Activated T-helper 17 cell treated with anti-CD3 and anti-CD28 coated beads, Interleukin-2, amount 50 U/mL, for 72 hours (primary cell): ENCODE measurements at regions not wholly inside any gene's neighbourhood (a gene's known extent, or its start where the extent isn't known, plus 50 kb on each side); places are given as distances from the start of the nearest gene placed in this dataset.

Experiments used
- ATAC-seq: fragments of 150-1000 bp; cut with Tn5 transposase; replicated peaks from 2 replicates; pipeline ENCODE4 v1.10.0; 2021; ENCODE audit warnings: mild to moderate bottlenecking, moderate library complexity
- H3K27ac Mint-ChIP-seq: one replicate; pipeline ENCODE4 v1.8.0; 2022; ENCODE audit warnings: mixed read lengths
- H3K27me3 Mint-ChIP-seq: one replicate; pipeline ENCODE4 v1.8.0; 2022; ENCODE audit warnings: mixed read lengths
- H3K36me3 Mint-ChIP-seq: one replicate; pipeline ENCODE4 v1.8.0; 2022; ENCODE audit warnings: low read depth, mild to moderate bottlenecking, mixed read lengths
- H3K4me1 Mint-ChIP-seq: one replicate; pipeline ENCODE4 v1.8.0; 2022; ENCODE audit warnings: mixed read lengths
- H3K4me3 Mint-ChIP-seq: one replicate; pipeline ENCODE4 v1.8.0; 2022; ENCODE audit warnings: mild to moderate bottlenecking, mixed read lengths
- H3K9me3 Mint-ChIP-seq: one replicate; pipeline ENCODE4 v1.8.0; 2022; ENCODE audit warnings: mixed read lengths

DNA sequence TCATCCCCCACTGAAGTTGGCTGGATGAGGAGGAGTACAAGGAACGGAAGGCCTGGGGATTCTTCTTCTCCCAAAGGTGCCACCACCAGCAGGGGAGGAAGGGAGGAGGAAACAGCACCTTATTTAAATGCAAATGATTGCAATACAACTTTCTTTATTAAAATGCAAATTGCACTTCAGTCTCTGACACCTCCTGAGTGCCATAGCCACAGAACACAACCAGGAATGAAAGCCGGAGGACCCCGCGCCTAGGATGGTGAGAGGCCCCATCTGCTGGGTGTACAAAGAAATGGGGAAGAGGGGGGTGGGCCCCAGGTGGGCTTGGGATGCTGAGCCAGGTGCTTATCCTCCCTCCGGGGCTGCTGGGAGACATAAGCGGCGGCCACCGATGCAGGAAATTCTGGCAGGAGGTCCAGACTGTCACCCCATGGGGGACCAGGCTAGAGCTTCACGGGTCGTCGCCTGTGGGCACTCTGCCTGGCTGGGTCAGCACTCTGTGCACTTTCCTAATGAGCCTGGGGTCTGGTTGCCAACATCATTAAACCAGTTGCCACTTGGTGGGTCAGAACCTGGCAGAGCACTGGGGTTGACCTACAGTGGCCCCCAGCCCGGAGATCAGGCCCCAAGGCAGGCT is 154.2 kb upstream of the MLN start:
- no peaks in the 10 kb centered on the region for H3K36me3 Mint-ChIP-seq
- no peaks in the 10 kb centered on the region for H3K9me3 Mint-ChIP-seq
- H3K27ac Mint-ChIP-seq: no peak overlapping the region
- no peak for ATAC-seq
- peaks cover 12% of the 10 kb centered on the region for H3K27me3 Mint-ChIP-seq
- peaks cover 6% of the 10 kb centered on the region for H3K4me1 Mint-ChIP-seq
- H3K4me3 Mint-ChIP-seq: no peak overlapping the region

DNA sequence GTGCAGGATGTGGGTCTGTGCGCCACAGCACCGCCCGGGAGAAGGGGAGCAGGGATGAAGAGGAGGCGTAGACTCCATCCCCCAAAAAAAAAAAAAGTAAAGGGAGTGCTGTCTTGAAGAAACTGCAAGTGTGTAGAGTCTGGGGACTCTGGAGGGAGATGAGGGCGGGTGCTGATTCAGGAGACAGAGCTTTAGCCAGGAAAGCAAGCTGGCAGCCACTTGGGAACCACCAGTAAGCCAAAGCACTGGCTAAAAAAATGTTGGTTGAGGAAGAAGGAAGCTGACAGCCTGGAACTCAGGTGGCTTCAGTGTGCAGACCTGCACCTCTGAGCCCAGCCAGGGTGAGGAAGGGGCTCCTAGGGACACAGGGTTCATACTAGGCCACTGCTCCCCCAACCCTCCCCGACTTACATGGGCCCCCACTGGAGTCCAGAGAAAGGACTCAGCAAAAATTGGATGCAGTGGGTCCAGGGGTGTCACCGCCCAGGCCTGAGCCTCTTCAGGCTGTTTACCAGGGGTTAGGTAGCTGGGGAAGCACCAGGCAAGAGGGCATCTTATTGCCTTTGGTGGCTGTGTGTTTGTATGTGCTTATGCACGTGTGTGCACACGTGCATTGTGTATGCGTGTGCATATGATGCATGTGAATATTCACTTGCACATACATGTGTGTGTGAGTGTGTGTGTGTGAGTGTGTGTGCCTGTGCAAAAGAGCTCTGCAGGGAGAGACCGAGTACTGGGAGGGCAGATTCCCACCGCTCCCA is 153.5 kb upstream of the MLN start:
- Mint-ChIP-seq H3K36me3 (no peaks in the 10 kb centered on the region), H3K4me1 (peaks cover 6% of the 10 kb centered on the region), H3K27me3 (peaks cover 10% of the 10 kb centered on the region), H3K27ac (no peak overlapping the region), H3K4me3 (no peak overlapping the region), H3K9me3 (no peaks in the 10 kb centered on the region)
- ATAC-seq: no peak

DNA sequence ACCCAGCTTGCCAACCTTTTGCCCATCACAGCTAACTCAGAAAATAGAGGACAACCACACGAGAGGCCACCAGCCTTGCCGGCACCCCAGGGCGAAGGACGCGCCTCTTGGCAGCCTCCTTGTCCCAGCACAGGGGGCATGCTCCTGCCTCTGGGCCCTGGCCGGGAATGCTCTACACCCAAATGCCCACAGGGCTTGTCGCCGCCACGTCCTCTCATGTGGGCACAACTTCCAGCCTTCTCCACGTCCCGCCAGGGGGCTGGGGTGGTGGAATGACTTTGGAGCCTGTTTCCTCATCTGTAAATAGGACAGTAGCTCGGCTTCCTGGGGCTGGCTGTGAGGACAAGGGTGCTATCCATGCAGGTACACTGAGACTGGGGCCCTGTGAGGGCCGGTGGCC is 152.4 kb upstream of the MLN start:
- no peak for ATAC-seq
- H3K27me3 Mint-ChIP-seq: peaks cover 10% of the 10 kb centered on the region
- no peak overlapping the region for H3K27ac Mint-ChIP-seq
- H3K9me3 Mint-ChIP-seq: no peaks in the 10 kb centered on the region
- H3K4me1 Mint-ChIP-seq: peaks cover 6% of the 10 kb centered on the region
- no peaks in the 10 kb centered on the region for H3K36me3 Mint-ChIP-seq
- no peak overlapping the region for H3K4me3 Mint-ChIP-seq

DNA sequence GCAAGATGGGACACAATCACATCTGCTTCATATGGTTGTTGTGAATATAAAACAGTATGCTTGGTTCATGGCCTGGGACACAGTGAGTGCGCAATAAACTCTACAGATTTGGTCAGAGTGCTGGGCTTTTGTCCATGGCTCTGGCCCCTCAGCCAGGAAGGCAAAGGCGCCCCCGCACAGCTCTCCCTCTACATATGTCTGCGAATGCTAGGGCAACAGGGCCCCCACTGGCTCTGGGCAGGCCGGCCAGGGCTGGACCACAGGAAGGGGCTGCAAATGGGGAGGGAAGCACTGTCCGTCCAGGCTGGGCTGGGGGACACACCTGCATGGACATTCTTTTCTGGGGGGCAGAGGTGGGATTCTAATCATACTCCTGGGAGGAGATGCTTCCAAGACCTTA is 151.8 kb upstream of the MLN start:
- no peak for ATAC-seq
- Mint-ChIP-seq H3K27ac (no peak overlapping the region), H3K4me3 (no peak overlapping the region), H3K4me1 (peaks cover 6% of the 10 kb centered on the region), H3K9me3 (no peaks in the 10 kb centered on the region), H3K27me3 (peaks cover 10% of the 10 kb centered on the region), H3K36me3 (no peaks in the 10 kb centered on the region)

DNA sequence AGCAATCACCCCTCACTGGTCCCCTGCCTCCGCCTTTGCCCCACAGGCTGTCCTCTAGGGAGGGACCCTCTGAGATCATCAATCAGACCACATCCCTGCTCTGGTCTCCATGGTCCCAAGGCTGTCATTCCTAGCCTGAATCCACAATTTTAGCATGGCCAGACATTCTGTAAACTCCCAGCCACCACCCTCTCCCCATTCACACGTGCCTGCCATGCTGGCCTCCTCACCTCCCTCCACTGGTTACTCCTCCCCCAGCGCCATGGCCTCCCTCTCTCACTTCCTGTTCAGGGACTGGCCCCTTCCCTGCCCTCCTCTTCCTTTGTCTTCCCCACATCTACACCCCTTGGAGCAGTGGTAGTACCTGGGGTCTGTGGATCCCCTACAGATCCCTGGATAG is 150.7 kb upstream of the MLN start:
- Mint-ChIP-seq H3K27ac (no peak overlapping the region), H3K27me3 (peaks cover 10% of the 10 kb centered on the region), H3K9me3 (no peaks in the 10 kb centered on the region), H3K4me3 (no peak overlapping the region), H3K36me3 (no peaks in the 10 kb centered on the region), H3K4me1 (peaks cover 6% of the 10 kb centered on the region)
- ATAC-seq: no peak

DNA sequence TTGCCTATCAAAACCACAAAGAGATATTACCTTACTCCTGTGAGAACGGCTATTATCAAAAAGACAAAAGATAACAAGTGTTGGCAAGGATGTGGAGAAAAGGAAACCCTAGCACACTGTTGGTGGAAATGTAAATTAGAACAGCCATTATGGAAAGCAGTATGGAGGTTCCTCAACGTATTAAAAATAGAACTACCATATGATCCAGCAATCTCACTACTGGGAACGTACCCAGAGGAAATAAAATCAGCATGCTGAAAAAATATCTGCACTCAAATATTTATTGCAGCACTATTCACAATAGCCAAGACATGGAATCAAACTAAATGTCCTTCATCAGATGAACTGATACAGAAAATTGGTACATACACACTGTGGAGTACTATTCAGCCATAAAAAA is 149.4 kb upstream of the MLN start:
- peaks cover 6% of the 10 kb centered on the region for H3K4me1 Mint-ChIP-seq
- H3K27me3 Mint-ChIP-seq: peaks cover 10% of the 10 kb centered on the region
- no peak overlapping the region for H3K27ac Mint-ChIP-seq
- no peaks in the 10 kb centered on the region for H3K9me3 Mint-ChIP-seq
- no peak overlapping the region for H3K4me3 Mint-ChIP-seq
- no peaks in the 10 kb centered on the region for H3K36me3 Mint-ChIP-seq
- ATAC-seq: no peak

DNA sequence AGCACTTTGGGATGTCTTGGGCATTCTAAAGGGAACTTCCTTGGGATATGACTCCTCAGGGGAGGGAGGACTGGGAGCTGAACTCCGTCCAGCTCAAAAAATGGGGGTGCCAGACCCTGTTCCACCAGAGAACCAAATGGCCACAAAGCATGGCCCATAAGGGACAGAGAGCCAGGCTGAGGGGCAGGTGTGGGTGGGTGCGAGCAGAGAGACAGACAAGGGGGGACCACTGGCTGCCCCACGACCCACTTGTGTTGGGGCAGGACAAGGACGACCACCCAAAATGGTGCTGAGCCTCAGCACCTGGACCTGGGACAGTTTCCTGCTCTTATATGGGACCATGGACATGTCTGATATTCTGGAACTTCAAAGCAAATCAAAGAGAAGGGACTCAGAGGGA is 148.2 kb upstream of the MLN start:
- no peaks in the 10 kb centered on the region for H3K9me3 Mint-ChIP-seq
- no peaks in the 10 kb centered on the region for H3K36me3 Mint-ChIP-seq
- ATAC-seq: no peak
- peaks cover 6% of the 10 kb centered on the region for H3K27me3 Mint-ChIP-seq
- peaks cover 6% of the 10 kb centered on the region for H3K4me1 Mint-ChIP-seq
- H3K4me3 Mint-ChIP-seq: no peak overlapping the region
- no peak overlapping the region for H3K27ac Mint-ChIP-seq

DNA sequence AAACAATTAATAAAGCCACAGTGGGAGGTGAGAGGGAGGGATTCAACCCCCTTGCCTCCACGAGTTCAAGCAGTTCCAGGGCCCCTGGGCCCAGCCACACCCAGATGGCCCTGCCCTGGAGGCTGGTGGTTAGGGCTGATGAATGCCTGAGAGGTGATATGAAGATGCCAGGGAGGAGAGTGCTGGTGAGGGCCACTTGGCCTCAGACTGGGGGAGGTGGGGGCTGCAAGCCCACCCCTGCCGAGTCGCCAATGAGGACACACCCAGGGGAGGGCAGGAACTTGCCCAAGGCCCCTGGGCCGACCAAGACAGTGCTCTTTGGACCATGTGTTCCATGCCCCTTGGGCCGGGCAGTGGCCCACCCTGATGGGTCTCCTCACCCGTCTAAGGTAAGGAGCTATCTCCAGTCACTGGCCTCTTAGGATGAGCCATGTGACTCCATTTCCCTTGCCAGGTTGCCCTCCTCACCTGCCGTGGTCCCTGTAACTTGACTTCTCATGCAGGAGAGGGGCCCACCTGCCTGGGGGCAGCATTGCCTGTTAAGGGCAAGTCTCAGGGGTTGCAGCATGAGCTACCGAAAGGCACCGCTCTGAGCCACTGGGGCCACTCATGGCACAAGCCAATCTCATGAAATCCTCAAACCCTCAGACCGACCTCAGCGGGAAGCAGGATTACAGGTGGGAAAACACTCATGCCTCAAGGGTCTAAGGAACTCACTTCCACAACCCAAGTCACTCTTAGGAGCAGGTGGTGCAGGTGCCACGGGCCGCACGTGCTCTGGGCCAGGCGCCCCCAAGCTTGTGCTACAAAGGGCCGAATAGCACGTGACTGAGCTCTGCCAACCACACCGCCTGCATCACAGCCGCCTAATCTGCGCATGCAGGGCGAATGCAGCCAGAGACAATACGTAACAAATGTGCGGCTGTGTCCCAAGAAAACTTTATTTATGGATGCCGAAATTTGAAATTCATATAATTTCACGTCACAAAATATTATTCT is 147.4 kb upstream of the MLN start:
- Mint-ChIP-seq H3K27me3 (peaks cover 4% of the 10 kb centered on the region), H3K4me1 (no peaks in the 10 kb centered on the region)
- ATAC-seq: no peak

DNA sequence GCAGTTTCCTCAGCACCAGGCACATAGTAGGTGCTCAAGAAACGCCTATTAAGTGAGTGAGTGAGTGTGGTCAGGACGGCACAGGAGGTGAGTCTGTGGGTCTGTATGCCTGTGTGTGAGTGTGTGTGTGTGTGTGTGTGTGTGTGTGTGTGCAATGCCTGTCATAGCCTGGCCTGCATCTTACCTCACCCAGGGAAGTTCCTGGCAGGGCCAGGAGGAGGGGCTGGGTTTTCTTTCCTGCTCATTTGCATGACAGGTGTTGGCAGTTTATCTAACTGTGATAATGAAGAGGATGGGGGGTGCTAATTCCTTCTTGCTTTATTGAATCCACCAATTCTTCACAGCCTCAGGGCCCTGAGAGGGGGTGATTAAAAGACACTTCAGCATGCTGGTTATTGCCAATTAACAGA is 146.7 kb upstream of the MLN start:
- H3K27ac Mint-ChIP-seq: no peak overlapping the region
- ATAC-seq: no peak

More for the DNA sequence above, 147.4 kb upstream of the MLN start:
- Mint-ChIP-seq H3K36me3 (no peaks in the 10 kb centered on the region), H3K4me3 (no peak overlapping the region), H3K9me3 (no peaks in the 10 kb centered on the region), H3K27ac (no peak overlapping the region)

DNA sequence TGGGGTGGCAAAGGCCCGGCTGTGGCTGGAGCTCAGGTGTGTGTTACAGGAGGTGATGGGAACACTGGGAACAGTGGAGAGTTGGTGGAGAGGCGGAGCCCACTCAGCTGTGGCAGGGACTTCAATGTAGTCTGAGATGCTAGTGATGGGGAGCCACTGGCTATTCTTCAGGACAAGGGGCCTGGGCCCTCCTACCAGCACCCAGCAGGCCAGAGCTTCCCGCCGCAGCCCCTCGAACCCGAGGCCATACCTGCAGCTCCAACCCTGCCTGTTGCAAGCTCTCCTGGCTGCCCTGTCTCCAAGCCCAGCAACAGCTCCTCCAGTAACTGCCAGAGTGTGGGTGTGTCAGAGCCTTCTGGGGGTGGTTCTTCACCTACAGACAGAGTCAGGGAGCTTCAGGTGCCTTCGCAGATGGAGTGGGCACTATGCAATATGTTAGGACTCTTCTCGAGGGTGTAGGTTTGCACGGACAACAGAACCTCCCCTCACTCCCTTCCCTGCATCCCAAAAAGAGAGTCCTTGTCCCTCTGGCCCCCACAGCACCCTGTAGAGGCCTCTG is 146.2 kb upstream of the MLN start:
- Mint-ChIP-seq H3K9me3 (no peaks in the 10 kb centered on the region), H3K36me3 (no peaks in the 10 kb centered on the region), H3K27me3 (peaks cover 4% of the 10 kb centered on the region), H3K4me1 (no peaks in the 10 kb centered on the region), H3K4me3 (no peak overlapping the region), H3K27ac (no peak overlapping the region)
- no peak for ATAC-seq

More for the DNA sequence above, 146.7 kb upstream of the MLN start:
- no peaks in the 10 kb centered on the region for H3K4me1 Mint-ChIP-seq
- peaks cover 4% of the 10 kb centered on the region for H3K27me3 Mint-ChIP-seq
- H3K9me3 Mint-ChIP-seq: no peaks in the 10 kb centered on the region
- H3K36me3 Mint-ChIP-seq: no peaks in the 10 kb centered on the region
- no peak overlapping the region for H3K4me3 Mint-ChIP-seq

DNA sequence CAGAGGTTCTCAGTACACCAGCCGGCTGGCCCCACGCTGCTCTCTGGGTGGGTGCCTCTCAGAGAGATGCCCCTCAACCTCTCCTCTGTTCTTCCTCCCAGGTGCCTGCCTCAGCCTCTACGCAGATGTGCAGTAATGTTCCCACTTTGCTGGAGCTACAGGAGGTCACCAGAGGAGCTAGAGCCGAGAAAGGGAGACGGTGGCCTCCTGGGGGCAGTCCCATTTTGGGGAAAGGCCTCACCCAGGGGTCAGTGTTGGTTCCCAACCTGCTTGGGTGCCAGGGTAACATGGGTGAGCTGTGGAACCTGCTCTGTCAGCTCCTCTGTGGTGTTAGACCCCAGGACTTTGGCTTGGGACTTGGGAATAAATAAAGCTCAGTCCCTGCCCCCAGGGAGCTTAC is 145.3 kb upstream of the MLN start:
- Mint-ChIP-seq H3K4me3 (no peak overlapping the region), H3K27me3 (peaks cover 4% of the 10 kb centered on the region), H3K27ac (no peak overlapping the region), H3K4me1 (no peaks in the 10 kb centered on the region), H3K9me3 (no peaks in the 10 kb centered on the region), H3K36me3 (no peaks in the 10 kb centered on the region)
- no peak for ATAC-seq

DNA sequence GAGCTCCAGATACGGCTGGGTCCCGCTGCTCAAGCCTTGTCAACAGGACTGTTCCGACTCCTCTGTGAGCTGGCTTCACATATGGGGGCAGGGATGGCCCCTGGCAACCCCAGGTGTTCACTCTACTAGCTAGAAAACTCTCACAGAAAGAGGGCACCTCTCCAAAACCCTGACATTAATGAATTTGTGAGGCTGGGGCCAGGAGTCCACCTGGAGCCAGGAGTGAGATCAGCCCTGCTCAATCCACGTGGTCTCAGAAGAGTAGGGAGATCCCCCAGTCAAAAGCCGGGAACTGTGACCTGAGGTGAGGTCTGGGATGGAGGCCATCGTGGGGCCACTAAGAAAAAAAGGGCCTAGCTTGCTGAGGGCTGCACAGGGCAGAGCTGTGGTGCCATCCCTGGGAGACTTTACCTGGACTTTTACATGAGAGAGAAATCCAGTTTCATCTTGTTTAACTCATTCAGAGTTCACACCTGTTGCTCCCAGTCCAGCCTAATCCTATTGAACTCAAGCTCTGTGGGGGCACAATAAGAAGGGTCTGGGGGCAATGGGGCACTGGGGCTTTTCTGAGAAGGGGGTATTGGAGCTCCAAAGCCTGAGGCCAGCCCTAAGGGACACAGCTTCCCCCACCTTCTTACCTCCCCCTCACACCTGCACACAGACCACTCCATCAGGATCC is 144.3 kb upstream of the MLN start:
- ATAC-seq: no peak
- Mint-ChIP-seq H3K27me3 (no peaks in the 10 kb centered on the region), H3K4me1 (no peaks in the 10 kb centered on the region), H3K9me3 (no peaks in the 10 kb centered on the region), H3K27ac (no peak overlapping the region), H3K4me3 (no peak overlapping the region), H3K36me3 (no peaks in the 10 kb centered on the region)

DNA sequence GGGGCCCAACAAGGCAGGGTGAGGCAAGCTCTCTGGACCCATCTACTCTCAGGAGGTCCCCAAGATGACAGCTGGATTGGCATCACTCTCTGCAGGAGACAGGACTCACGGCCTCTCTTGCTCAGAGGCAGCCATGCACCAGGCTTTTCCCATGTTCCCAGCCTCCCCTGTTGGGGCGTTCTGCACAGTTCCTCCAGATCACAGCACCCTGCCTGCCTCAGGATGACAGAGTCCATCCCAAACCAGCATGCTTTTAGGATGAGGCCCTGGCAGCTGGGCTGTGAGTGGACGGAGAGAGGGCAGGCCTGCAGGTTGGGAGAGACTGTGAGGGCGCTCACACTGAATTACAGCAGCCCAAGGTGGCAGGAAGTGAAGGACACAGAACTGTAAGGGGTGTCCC is 143.2 kb upstream of the MLN start:
- Mint-ChIP-seq H3K4me1 (no peaks in the 10 kb centered on the region), H3K9me3 (no peaks in the 10 kb centered on the region), H3K36me3 (no peaks in the 10 kb centered on the region), H3K4me3 (no peak overlapping the region), H3K27me3 (no peaks in the 10 kb centered on the region), H3K27ac (no peak overlapping the region)
- no peak for ATAC-seq

DNA sequence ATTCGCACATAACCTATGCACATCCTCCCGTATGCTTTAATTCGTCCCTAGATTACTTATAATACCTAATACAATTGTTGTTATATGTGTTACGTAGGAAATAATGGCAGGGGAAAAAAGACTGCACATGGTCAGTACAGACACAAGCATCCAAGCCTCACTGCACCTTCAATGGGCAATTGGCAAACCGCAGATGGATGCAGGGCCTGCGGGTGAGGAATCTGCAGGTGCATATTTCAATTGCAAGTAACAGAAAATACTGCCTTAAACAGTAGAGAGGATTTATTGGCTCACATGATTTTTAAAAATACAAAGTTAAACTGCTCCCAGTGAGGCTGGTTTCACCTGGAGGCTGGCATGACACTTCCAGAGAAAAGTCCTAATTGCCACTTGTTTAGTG is 142.1 kb upstream of the MLN start:
- Mint-ChIP-seq H3K36me3 (no peaks in the 10 kb centered on the region), H3K4me3 (no peak overlapping the region), H3K9me3 (no peaks in the 10 kb centered on the region), H3K27me3 (no peaks in the 10 kb centered on the region), H3K4me1 (no peaks in the 10 kb centered on the region), H3K27ac (no peak overlapping the region)
- ATAC-seq: no peak
